Right atrium auricular region (tissue), 2 donors: ENCODE measurements at regions not wholly inside any gene's neighbourhood (a gene's known extent, or its start where the extent isn't known, plus 50 kb on each side); places are given as distances from the start of the nearest gene placed in this dataset.

Experiments
- DNase-seq: peaks from one replicate; pipeline ENCODE4 v3.0.0-alpha.2; 2019; ENCODE audit warnings: low spot score
- H3K27ac ChIP-seq, 2 donors: fragments of 200-600 bp; sonication (generic); 1 replicate in 1 of 2; 2 replicates in 1 of 2; pipeline ENCODE4 v1.5.1; 2016 to 2019
- H3K27me3 ChIP-seq, 2 donors: fragments of 200-600 bp; sonication (generic); one replicate each; pipeline versions ENCODE4 v1.5.1 to v1.6.0; 2017 to 2019
- H3K36me3 ChIP-seq: fragments of 200-600 bp; sonication (generic); one replicate; pipeline ENCODE4 v1.5.1; 2016
- H3K4me1 ChIP-seq, 2 donors: fragments of 200-600 bp; sonication (generic); one replicate each; pipeline versions ENCODE4 v1.5.1 to v1.6.0; 2017 to 2019
- H3K4me3 ChIP-seq, 2 donors: fragments of 200-600 bp; sonication (generic); 1 replicate in 1 of 2; 2 replicates in 1 of 2; pipeline ENCODE4 v1.5.1; 2017 to 2019; ENCODE audit warnings: mild to moderate bottlenecking in 1 of 2, moderate library complexity in 1 of 2
- H3K9me3 ChIP-seq, 2 donors: fragments of 200-600 bp; sonication (generic); one replicate each; pipeline ENCODE4 v1.5.1; 2019
- TF ChIP-seq, protein P1 (sequence below), 2 donors: fragments of 200-600 bp; sonication (generic); IDR thresholded peaks; one replicate each; pipeline ENCODE4 v1.5.1; 2019; ENCODE audit warnings: antibody characterized with exemption in 2 of 2

DNA sequence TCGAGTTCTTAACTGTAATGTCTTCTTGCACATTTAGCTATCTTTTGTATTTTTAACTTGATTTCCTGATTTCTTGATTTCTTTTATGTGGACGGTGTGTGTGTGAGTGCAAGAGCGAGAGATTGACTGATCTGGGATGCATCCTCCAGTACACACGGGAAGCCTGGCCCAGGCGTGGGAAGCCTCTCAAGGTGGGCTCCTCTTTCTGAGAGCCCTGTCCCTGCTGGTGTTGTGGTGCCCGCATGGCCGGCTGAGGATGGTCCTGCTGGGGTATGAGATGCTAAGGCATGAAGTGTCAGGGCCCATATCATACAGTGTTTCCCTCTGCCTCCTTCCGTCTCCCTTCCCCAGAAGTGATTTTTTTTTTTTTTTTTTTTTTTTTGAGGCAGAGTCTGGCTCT is 130.8 kb upstream of the TCERG1L start:
- H3K27ac ChIP-seq: no peak overlapping the region
- TF ChIP-seq, protein P1, sequence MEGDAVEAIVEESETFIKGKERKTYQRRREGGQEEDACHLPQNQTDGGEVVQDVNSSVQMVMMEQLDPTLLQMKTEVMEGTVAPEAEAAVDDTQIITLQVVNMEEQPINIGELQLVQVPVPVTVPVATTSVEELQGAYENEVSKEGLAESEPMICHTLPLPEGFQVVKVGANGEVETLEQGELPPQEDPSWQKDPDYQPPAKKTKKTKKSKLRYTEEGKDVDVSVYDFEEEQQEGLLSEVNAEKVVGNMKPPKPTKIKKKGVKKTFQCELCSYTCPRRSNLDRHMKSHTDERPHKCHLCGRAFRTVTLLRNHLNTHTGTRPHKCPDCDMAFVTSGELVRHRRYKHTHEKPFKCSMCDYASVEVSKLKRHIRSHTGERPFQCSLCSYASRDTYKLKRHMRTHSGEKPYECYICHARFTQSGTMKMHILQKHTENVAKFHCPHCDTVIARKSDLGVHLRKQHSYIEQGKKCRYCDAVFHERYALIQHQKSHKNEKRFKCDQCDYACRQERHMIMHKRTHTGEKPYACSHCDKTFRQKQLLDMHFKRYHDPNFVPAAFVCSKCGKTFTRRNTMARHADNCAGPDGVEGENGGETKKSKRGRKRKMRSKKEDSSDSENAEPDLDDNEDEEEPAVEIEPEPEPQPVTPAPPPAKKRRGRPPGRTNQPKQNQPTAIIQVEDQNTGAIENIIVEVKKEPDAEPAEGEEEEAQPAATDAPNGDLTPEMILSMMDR (IDR thresholded peaks at IDR 0.05): no peak
- H3K27me3 ChIP-seq: no peaks in the 10 kb centered on the region
- no peak overlapping the region for H3K4me3 ChIP-seq
- no peaks in the 10 kb centered on the region for H3K4me1 ChIP-seq
- no peaks in the 10 kb centered on the region for H3K36me3 ChIP-seq
- no peak for DNase-seq
- no peaks in the 10 kb centered on the region for H3K9me3 ChIP-seq

DNA sequence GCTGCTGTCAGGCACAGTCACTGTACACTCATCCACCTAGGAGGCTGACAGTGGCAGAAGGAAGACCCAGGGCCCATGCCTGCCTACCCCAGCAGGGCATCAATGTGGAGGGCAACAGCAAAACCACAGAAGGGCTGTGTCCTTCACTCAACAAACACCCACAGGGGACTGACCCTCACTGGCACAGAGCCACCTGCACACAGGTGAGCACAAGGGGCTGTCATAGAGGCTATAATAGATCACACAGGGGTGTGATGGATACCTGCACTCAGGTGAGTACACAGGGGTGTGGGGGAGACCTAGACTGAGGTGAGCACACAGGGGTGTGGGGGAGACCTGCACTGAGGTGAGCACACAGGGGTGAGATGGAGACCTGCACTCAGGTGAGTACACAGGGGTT is 132.8 kb upstream of the TCERG1L start:
- no peaks in the 10 kb centered on the region for H3K27me3 ChIP-seq
- no peaks in the 10 kb centered on the region for H3K9me3 ChIP-seq
- TF ChIP-seq, protein P1 (IDR thresholded peaks at IDR 0.05): no peak
- H3K27ac ChIP-seq: no peak overlapping the region
- H3K36me3 ChIP-seq: no peaks in the 10 kb centered on the region
- no peak for DNase-seq
- no peak overlapping the region for H3K4me3 ChIP-seq
- no peaks in the 10 kb centered on the region for H3K4me1 ChIP-seq

DNA sequence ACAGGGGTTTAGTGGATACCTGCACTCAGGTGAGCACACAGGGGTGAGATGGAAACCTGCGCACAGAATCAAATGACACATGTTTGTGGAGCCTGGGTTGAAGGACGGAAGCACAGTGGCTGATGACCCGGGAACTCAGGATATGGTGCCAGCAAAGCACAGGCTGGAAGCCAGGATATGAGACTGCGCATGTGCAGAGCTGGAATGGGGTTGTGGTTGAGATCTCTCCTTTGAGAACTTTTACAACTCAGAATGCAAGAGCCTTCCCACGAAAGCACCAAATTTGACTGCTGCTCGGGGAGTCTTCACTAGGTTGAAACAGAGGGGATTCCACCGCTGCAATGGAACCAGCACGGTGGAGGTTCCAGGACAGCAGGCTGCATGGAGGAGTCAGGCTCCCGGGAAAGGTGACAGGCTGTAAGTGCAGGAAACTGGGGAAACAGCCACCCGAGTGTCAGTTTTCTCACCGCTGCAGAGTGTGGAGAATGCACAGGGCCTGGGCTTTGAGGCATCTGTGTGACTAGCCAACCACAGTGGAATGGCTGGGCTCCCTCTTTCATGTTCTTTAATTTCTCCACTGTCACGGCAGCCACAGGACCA is 133.4 kb upstream of the TCERG1L start:
- TF ChIP-seq, protein P1 (IDR thresholded peaks at IDR 0.05): no peak
- Histone ChIP-seq H3K27ac (no peak overlapping the region), H3K4me3 (no peak overlapping the region), H3K4me1 (no peaks in the 10 kb centered on the region), H3K9me3 (no peaks in the 10 kb centered on the region), H3K27me3 (no peaks in the 10 kb centered on the region), H3K36me3 (no peaks in the 10 kb centered on the region)
- DNase-seq: no peak

DNA sequence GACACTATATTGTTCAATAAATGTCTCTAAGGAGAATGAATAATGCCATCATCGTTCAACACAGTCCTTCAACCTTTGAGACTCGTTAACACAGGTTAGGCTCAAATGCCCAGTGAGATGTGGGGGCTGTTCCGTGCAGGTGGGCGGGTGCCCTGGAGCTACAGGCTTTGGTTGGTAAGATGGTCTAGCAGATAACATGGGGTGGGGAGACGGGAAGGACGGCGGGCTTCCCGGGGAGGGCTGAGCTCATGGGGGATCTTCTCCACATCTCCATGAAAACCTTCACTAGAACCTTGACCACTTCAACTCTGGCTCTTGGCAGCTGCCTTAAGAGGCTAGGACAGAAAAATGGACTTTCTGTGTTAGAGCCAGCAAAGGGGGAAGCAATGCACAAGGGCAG is 134.1 kb upstream of the TCERG1L start:
- DNase-seq: no peak
- H3K4me1 ChIP-seq: no peaks in the 10 kb centered on the region
- no peak overlapping the region for H3K27ac ChIP-seq
- no peak overlapping the region for H3K4me3 ChIP-seq
- TF ChIP-seq, protein P1 (IDR thresholded peaks at IDR 0.05): no peak
- no peaks in the 10 kb centered on the region for H3K36me3 ChIP-seq
- no peaks in the 10 kb centered on the region for H3K27me3 ChIP-seq
- no peaks in the 10 kb centered on the region for H3K9me3 ChIP-seq

DNA sequence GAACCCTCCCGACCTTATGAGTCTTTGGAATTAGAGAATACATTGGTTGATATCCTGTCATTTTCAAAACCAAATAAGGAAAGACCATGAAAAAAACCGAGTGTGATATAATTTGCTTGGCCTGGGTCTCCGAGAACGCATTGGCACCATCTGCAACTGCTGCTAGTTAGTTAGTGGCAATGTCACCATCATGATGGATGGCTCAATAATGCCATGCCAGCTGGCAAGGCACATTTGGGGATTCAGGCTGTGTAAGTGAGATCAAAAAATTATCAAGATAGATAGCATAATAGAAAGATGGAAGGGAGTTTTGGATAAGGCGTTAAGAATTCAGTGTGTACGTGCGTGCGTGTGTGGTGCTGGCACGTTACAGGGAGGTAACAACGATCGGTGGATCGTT is 134.7 kb upstream of the TCERG1L start:
- Histone ChIP-seq H3K27ac (no peak overlapping the region), H3K27me3 (no peaks in the 10 kb centered on the region), H3K9me3 (no peaks in the 10 kb centered on the region), H3K4me3 (no peak overlapping the region), H3K36me3 (no peaks in the 10 kb centered on the region), H3K4me1 (no peaks in the 10 kb centered on the region)
- TF ChIP-seq, protein P1 (IDR thresholded peaks at IDR 0.05): no peak
- DNase-seq: no peak

DNA sequence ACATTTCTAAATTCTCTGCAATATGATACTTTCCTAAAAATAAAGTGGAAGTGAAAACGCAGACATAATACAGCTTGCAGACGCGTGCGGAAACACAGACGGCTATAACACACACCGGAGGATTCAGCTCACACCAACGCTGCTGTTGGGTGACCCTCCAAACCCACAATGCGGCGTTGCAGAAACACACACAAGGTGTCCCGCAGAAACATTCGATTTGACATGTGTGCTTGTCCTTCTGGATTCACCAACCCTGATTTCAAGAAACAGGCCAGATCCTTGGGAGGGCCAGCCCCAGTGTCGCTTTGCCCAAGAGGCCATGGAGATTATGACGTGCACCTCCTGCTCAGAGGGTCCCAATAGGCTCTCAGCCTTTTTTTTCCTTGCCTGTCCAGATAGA is 136.7 kb upstream of the TCERG1L start:
- Histone ChIP-seq H3K4me3 (no peak overlapping the region), H3K27me3 (no peaks in the 10 kb centered on the region), H3K9me3 (no peaks in the 10 kb centered on the region), H3K36me3 (no peaks in the 10 kb centered on the region), H3K4me1 (peaks cover 0 to 2% of the 10 kb centered on the region in 2 donors), H3K27ac (no peak overlapping the region)
- TF ChIP-seq, protein P1 (IDR thresholded peaks at IDR 0.05): no peak
- DNase-seq: no peak
